HG03520 (cell line): ENCODE measurements at regions not wholly inside any gene's neighbourhood (a gene's known extent, or its start where the extent isn't known, plus 50 kb on each side); places are given as distances from the start of the nearest gene placed in this dataset.
"Not testable (repeated sequence)": the region's sequence is repeated elsewhere in the genome, so short reads cannot be mapped to it uniquely, and the experiment has no call there.

Experiments used
- ATAC-seq: cut with Tn5 transposase; IDR thresholded peaks from one replicate; pipeline ENCODE4 v1.9.1; 2021; ENCODE audit warnings: mild to moderate bottlenecking, moderate library complexity; ENCODE audit not compliant: unreplicated experiment

- ATAC-seq: no peak
Measured at GRCh38 chr11:25602959-25603358, 729.0 kb upstream of the ANO3 start.

DNA sequence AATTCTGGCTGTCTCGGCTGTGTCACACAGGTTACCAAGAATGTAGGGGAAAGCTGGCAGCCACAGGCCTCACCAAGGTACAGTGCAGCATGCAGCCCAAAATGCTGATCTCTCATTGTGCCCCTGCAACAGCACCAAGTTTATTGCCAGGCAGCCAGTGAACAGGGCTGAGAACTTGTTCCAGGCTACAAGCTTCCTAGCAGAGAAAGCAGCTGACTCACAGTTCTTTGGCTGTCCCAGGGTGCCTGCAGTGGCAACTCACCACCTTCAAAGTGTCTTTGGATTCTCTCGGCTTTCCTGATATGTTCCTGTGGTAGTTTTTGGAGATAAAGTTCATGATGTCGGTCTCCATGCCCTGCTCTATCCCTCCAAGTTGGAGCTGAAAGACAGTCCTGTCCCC, 719.1 kb upstream of the ANO3 start:
- ATAC-seq: no peak

- ATAC-seq: no peak
Measured at GRCh38 chr11:25613451-25613850, 718.5 kb upstream of the ANO3 start.

- no peak for ATAC-seq
Measured at GRCh38 chr11:25613865-25614264, 718.1 kb upstream of the ANO3 start.

DNA sequence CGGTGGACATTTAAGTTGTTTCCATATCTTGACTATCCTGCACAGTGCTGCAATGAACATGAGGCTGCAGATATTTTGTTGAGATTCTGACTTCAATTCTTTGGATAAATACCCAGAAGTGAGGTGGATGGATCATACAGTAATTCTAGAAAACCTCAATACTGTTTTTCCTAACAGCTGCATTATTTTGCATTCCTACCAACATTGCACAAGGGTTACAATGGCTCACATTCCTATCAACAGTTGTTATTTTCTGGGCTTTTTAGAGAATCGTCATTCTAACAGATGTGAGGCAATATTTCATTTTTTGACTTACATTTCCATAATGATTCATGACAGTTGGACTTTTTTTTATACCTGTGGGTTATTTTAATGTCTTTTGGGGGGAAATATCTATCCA, 716.9 kb upstream of the ANO3 start:
- no peak for ATAC-seq

- no peak for ATAC-seq
Measured at GRCh38 chr11:25615841-25616240, 716.1 kb upstream of the ANO3 start.

DNA sequence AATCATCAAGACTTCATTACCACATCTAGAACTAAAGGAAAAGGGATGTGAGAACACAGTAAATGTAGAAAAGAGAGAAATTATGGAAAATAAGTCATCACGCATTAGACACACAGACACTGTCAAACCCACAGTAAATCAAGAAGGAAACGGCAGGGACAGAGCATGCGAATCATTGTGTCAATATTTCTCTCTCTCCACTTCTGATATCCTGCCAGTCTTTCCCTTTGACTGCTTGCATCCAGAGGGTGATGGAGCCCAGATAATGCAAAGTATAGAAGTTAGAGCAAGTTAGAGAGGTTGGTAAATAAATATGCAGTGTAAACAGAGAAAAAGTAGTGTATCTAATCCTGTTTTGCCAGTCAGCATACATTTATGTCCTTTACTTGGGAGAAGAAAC, 706.8 kb upstream of the ANO3 start:
- ATAC-seq: no peak

DNA sequence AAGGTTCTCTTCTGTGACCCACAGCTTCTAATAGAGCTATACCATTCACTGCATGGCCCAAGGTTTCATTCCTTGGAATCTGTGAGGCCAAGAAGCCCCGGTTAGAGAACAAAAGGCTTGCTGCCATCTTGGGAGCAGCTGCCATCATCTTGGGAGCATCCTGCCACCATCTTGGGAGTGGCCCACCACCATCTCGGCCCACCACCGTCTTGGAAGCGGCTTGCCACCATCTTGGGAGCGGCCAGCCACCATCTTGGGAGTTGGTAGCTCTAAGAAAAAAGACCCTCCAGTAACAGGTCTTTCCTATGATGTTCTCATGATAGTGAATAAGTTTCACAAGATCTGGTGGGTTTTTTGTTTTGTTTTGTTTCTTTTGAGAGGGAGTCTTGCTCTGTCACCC, 703.9 kb upstream of the ANO3 start:
- ATAC-seq: no peak

DNA sequence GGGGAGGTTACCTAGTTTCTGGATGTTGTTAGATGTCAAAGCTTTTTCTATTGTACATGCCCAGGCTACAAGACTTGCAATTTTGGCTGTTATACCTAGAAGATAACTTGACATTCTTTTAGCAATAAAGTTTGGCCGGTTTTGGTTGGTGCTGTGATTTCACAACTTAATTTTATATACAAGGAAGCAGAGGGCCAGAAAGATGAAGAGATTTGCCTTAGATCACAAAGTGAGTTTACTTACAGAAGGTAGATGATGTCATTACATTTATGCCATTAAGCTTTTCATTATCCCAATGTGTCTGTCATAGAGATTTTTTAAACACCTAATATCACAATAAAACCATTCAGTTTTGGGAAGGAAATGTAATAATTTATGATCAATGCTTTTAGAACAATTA, 698.7 kb upstream of the ANO3 start:
- ATAC-seq: no peak

DNA sequence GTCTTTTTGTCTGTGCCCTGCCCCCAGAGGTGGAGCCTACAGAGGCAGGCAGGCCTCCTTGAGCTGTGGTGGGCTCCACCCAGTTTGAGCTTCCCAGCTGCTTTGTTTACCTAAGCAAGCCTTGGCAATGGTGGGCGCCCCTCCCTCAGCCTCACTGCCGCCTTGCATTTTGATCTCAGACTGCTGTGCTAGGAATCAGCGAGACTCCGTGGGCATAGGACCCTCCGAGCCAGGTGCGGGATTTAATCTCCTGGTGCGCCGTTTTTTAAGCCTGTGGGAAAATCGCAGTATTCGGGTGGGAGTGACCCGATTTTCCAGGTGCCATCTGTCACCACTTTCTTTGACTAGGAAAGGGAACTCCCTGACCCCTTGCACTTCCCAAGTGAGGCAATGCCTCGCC, 682.7 kb upstream of the ANO3 start:
- not testable (repeated sequence) for ATAC-seq

DNA sequence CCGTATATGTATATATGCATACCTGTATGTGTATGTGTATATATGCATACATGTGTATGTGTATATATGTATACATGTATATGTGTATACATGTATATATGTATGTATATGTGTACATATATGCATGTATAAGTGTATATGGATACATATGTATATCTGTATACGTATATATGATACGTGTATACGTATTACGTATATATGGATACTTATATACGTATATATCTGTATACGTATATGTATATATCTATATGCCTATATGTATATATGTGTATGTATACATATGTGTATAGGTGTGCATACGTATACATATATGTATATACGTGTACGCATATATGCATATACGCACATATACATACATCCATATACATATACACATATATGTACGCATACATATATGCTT, 681.6 kb upstream of the ANO3 start:
- ATAC-seq: no peak

DNA sequence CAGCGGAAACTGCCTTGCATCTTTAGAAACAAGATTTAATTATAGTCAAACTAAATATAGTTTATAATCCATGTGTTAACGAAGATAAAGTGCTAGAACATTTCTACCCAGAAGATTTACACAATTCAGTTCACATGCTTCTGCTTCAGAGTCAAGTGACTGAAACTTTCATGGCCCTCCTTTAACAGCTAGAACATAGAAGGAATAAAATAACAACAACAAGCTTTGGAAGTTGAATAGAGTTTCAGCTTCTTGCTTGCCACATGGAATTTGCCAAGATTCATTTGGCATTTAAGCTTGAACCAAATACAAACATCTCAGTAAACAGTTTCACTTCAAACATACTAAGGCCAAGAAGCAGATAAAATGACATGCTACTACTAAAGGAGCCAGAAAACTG, 676.3 kb upstream of the ANO3 start:
- no peak for ATAC-seq

- ATAC-seq: no peak
Measured at GRCh38 chr11:25658916-25659315, 673.0 kb upstream of the ANO3 start.

- no peak for ATAC-seq
Measured at GRCh38 chr11:25659706-25660105, 672.2 kb upstream of the ANO3 start.

GRCh38 chr11:25667871-25668270, 664.1 kb upstream of the ANO3 start:
- no peak for ATAC-seq

DNA sequence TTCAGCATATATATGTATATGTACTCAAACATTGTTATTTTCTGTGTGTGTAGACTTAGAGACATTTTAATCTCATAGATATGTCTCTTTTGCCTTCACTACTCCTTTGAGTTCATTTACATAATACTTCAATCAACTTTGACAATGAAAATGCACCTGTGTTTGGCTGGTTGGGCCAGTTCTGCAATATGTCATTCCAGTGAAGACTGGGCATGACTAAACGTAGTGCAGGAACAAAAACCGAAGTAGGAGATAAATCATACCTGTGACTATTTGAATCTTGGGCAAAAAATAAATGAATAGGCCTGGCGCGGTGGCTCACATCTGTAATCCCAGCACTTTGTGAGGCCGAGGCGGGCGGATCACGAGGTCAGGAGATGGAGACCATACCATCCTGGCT, 640.0 kb upstream of the ANO3 start:
- ATAC-seq: no peak

DNA sequence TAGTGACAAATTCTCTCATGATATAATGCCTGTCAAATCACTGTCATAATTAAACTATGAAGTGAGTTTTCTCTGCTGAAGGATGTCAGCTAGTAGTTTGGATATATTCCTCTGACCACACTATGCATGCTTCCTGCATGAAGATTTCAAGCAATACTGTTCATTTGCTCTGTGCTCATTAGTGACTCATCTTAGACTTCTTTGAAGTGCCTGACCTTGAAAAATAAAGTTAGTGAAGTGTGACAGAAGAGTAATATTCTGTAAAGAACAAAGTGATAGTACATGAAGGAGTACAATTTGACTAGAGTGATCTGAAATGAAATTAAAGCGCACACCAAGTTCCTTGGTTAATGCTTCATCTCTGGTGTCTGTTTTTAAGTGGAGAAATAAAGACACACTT, 629.5 kb upstream of the ANO3 start:
- ATAC-seq: no peak

- ATAC-seq: no peak
Measured at GRCh38 chr11:25710975-25711374, 621.0 kb upstream of the ANO3 start.

- ATAC-seq: no peak
Measured at GRCh38 chr11:25727944-25728343, 604.0 kb upstream of the ANO3 start.

GRCh38 chr11:25730230-25730629, 601.7 kb upstream of the ANO3 start:
- no peak for ATAC-seq

GRCh38 chr11:25733777-25734176, 598.2 kb upstream of the ANO3 start:
- no peak for ATAC-seq

- ATAC-seq: no peak
Measured at GRCh38 chr11:25734591-25735211, 597.2 kb upstream of the ANO3 start.

DNA sequence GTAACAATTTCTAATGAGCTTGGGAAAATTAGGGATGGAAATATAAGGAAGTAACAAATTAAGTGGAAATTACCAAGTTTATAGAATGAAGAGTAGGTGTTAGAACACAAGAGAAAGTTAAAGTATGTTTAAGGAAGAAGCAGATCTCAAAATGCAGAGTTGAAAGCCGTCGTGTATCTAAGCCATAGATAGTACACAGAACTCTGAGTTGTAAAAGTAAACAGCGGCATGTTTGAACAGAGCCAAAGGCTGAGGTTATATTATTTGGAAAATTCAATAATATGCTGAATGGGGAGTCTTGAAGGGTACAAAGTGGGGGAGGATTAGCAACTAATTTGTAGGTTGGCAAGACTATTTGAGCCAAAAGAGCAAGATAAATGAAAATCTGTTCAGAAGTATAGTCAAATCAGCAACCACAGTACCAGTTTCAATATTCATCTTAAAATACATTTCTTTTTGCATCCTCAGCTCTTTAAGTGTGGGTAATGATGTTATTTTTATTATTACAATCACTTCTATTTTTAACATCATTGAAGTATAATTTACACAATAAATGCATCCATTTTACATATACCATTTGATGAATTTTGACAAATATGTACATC, 594.8 kb upstream of the ANO3 start:
- ATAC-seq: no peak
